Left ventricle myocardium inferior (tissue), 1 donor: ENCODE measurements at regions not wholly inside any gene's neighbourhood (a gene's known extent, or its start where the extent isn't known, plus 50 kb on each side); places are given as distances from the start of the nearest gene placed in this dataset.

Experiments used
- DNase-seq: peaks from one replicate; pipeline ENCODE4 v3.0.0-alpha.2; 2020
- H3K27ac ChIP-seq: fragments of 200-600 bp; replicated peaks from 2 replicates; pipeline ENCODE4 v1.8.0; 2021
- H3K27me3 ChIP-seq: fragments of 200-600 bp; 2 replicates; pipeline ENCODE4 v1.8.0; 2021; ENCODE audit warnings: low read depth
- H3K36me3 ChIP-seq: fragments of 200-600 bp; 2 replicates; pipeline ENCODE4 v1.8.0; 2021
- H3K4me1 ChIP-seq: fragments of 200-600 bp; 2 replicates; pipeline ENCODE4 v1.8.0; 2021
- H3K4me3 ChIP-seq: fragments of 200-600 bp; 2 replicates; pipeline ENCODE4 v1.8.0; 2021; ENCODE audit warnings: mild to moderate bottlenecking, moderate library complexity
- H3K9me3 ChIP-seq: fragments of 200-600 bp; replicated peaks from 2 replicates; pipeline ENCODE4 v1.8.0; 2021
- CTCF ChIP-seq: fragments of 200-600 bp; IDR thresholded peaks from 2 replicates; pipeline ENCODE4 v1.8.0; 2021; ENCODE audit warnings: antibody characterized with exemption, mild to moderate bottlenecking, borderline replicate concordance
- intact Hi-C: fragments of 100-400 bp; cut with micrococcal nuclease; formaldehyde crosslinking; loops from one replicate; pipeline ENCODE4 v1.11.0; 2022
- donor health status: DM: no; HTN: yes; CAD: no; lungs with severe emphysema.

DNA sequence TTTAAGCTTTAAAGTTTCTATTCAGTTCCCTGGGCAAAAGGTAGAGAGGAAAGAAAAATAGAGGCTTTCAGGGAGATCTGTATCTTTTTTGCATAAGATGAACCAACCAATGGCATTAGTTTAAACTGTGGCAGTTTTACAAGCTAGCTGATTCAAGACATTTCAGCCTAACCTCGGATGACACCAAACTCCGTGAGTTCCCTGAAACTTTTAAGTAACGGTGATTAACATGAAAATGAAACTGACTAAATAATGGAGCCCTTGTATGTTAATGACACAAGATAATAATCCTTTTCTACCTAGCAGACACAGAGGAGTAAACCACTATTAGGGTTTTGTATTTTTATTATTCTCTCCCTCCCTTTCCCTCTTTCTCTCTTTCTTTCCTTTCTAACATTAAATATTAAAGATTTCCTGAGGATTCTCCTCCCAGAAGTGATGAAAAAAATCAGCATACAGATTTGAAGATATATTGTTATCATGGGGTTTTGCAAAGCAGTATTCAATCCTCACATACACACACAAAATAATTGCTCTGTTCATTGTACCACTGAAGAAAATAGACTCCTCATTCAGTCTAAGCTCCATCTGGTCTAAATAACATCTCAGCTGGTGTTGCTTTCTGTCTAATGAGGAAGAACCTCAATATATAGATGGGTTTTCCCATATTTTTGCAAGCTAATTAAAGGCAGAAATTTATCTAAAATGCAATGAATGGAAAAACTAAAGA lies 483.8 kb downstream of the NOVA1 start:
- intact Hi-C loops = no loop called here
- H3K4me1 ChIP-seq = no peaks in the 10 kb centered on the region

DNA sequence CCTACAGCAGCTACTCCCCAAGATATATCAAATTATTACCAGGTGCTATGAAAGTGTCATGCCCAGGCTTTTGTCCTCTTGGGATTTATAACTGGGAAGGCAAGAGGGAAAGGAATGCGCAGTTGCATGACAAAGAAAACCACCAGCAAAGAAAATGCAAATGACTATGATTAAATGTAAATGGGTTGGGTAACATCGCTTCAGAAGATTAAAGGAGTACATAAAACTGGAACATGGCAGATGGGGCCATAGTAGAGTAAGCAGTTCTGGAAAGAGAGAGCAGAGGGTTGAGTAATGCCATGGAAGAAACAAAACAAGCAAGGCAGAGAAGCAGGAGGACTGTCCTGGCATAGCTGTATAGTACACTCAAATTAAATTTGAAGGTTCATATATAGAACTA lies 493.1 kb downstream of the NOVA1 start:
- no peaks in the 10 kb centered on the region for H3K27me3 ChIP-seq
- H3K4me3 ChIP-seq = no peak overlapping the region
- H3K36me3 ChIP-seq = no peaks in the 10 kb centered on the region
- intact Hi-C loops = no loop called here
- DNase-seq = no peak
- no peak for TF ChIP-seq CTCF
- H3K4me1 ChIP-seq = no peaks in the 10 kb centered on the region
- no peak overlapping the region for H3K27ac ChIP-seq
- no peaks in the 10 kb centered on the region for H3K9me3 ChIP-seq

More for the DNA sequence above, 483.8 kb downstream of the NOVA1 start:
- Histone ChIP-seq H3K27me3 (no peaks in the 10 kb centered on the region), H3K27ac (no peak overlapping the region), H3K9me3 (no peaks in the 10 kb centered on the region), H3K36me3 (no peaks in the 10 kb centered on the region), H3K4me3 (no peak overlapping the region)
- no peak for DNase-seq
- no peak for TF ChIP-seq CTCF

DNA sequence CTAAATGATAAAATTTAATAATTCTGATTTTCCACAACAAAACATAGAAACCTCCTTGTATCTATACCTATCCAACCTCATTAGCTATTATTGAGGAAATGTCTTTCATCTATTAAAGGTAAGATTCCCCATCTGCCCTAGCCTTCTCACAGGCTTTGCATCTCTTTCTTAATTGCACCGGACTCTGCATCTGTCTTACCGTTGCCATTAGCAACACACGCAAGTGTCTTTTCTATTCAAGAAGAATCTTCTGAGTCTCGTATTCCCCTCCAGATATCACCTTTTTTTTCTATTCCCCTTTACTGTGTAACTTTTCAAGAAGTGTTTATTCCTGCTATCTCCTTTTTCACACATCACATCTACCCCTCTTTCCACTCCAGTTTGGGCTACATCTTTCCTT lies 500.0 kb downstream of the NOVA1 start:
- no peak overlapping the region for H3K27ac ChIP-seq
- H3K4me3 ChIP-seq = no peak overlapping the region
- no peak for TF ChIP-seq CTCF
- H3K27me3 ChIP-seq = no peaks in the 10 kb centered on the region
- H3K4me1 ChIP-seq = no peaks in the 10 kb centered on the region
- no peaks in the 10 kb centered on the region for H3K9me3 ChIP-seq
- intact Hi-C loops = no loop called here
- H3K36me3 ChIP-seq = no peaks in the 10 kb centered on the region
- no peak for DNase-seq

DNA sequence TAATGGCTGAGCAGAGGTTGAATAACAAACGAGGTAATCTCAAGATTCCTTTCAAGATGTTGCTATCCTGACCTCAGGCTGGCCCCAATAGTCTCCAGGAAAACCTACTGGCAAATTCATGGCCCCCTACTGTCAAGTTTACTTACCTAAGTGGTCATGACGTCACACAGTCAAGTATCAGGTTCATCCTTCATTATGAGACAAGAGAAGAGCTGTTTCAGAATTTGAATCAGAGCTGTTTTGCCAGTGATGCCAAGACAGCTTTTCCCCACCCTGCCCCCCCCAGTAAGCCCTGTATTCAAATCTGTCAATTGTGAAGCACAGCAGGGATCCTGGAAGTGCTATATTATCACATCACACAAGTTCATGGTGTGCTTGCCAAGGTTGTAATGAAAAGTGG lies 509.6 kb downstream of the NOVA1 start:
- H3K9me3 ChIP-seq = peaks cover 5% of the 10 kb centered on the region
- no peaks in the 10 kb centered on the region for H3K27me3 ChIP-seq
- no peak for TF ChIP-seq CTCF
- no peaks in the 10 kb centered on the region for H3K4me1 ChIP-seq
- intact Hi-C loops = no loop called here
- H3K27ac ChIP-seq = no peak overlapping the region
- DNase-seq = no peak
- no peak overlapping the region for H3K4me3 ChIP-seq
- no peaks in the 10 kb centered on the region for H3K36me3 ChIP-seq

GRCh38 chr14:26081043-26081442 lies 516.8 kb downstream of the NOVA1 start:
- Histone ChIP-seq H3K27me3 (no peaks in the 10 kb centered on the region), H3K36me3 (no peaks in the 10 kb centered on the region), H3K27ac (no peak overlapping the region), H3K9me3 (no peaks in the 10 kb centered on the region), H3K4me1 (no peaks in the 10 kb centered on the region), H3K4me3 (no peak overlapping the region)
- DNase-seq = no peak
- no peak for TF ChIP-seq CTCF
- intact Hi-C loops = no loop called here
